ENCODE measurements at regions not wholly inside any gene's neighbourhood (a gene's known extent, or its start where the extent isn't known, plus 50 kb on each side); places are given as distances from the start of the nearest gene placed in this dataset.
"Not testable (repeated sequence)": the region's sequence is repeated elsewhere in the genome, so short reads cannot be mapped to it uniquely, and the experiment has no call there.

GRCh38 chr7:76971201-76971600, 61.0 kb downstream of the SPDYE17 start:
- DNase-seq (ENCODE audit: low read depth), result not testable (repeated sequence)

DNA sequence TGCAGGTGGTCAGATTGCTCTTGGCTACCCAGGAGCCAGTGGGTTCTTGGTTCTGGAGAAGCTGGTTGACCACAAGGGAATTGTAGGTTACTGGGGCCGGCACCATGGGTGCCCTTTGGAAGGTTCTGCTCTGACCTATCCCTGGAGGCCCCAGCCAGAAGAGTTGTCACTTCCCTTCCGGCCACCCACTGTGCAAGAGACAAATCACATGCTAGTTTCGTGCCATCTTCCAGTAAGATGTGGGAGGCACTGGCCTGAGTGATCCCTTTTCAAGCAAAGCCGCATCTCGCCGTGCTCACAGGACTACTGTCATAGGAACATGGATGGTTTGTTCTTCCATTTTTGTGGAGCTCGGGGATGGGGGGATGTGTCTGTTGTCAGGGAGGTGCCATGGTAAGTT, 62.3 kb downstream of the SPDYE17 start:
- not testable (repeated sequence) for DNase-seq (ENCODE audit: low read depth)

DNA sequence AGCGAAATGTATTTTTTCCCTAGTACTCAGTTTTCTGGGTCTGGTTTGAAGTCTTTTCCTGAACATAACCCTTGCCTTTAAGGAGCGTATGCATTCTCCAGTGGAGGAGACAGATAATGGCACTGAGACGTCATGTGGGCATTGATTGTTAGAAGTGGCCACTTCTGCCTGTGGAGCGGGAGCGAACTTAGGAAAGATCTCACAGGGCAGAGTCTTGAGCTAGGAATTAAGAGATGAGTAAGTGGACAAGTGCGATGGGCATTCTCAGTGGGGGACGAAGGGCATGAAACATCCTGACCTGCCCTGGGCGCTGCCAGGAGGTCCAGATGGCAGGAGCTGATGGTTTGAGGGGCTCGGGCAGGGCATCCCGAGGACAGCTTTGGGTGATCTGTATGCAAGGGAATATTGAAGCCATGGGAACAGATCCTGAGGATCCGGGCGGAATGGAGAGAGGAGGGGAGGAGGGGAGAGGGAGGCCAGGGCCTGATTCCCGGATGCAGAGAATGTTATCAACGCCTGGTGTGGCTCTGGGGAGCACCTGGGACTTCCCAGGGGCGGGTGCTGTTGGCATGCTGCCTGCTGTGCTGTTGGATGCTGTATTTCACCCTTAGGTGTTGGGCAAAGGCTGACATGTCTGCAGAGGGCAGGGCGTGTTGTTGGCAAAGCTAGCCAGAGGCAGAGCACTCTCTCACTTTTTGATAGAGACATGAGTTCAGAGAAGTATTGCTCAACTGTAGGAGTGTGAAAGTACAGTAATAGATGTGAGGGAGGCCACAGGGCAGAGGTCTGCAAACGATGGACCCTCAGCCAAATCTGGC, 66.2 kb downstream of the SPDYE17 start:
- DNase-seq (ENCODE audit: low read depth), result not testable (repeated sequence)

DNA sequence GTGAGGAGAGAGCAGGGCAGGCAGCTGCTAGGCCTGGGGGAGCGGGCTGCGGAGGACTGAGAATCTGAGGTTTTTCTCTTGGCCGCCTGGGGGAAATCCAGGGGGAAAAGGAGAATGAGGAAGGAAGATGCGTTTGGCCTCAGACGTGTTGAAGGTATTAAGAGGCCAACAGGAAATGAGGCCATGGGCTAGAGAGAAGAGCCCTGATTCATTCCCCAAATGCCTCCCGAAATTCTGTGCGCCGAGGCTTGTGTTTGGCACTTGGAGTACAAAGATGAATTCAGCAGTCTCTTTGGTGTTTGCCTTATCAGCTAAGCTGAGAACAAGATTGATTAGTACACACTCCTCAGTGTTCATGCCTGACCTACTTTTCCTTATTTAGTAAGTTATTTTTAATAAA, 68.1 kb downstream of the SPDYE17 start:
- not testable (repeated sequence) for DNase-seq (ENCODE audit: low read depth)

DNA sequence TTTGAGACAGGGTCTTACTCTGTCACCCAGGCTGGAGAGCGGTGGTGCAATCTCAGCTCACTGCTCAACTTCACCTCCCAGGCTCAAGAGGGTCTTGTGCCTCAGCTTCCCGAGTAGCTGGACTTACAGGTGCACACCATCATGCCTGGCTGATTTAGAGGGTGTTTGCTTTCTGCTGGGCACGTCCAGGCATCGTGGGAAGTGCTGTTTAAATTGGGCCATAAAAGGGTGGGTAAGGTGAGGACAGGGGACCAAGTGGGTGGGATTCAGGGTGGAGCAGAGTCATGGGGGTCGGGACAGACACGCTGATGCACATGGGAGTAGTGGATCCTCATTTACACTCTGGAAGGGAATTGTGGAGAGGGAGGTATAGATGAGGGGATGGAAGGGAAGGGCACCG, 69.1 kb downstream of the SPDYE17 start:
- DNase-seq (ENCODE audit: low read depth), result not testable (repeated sequence)

DNA sequence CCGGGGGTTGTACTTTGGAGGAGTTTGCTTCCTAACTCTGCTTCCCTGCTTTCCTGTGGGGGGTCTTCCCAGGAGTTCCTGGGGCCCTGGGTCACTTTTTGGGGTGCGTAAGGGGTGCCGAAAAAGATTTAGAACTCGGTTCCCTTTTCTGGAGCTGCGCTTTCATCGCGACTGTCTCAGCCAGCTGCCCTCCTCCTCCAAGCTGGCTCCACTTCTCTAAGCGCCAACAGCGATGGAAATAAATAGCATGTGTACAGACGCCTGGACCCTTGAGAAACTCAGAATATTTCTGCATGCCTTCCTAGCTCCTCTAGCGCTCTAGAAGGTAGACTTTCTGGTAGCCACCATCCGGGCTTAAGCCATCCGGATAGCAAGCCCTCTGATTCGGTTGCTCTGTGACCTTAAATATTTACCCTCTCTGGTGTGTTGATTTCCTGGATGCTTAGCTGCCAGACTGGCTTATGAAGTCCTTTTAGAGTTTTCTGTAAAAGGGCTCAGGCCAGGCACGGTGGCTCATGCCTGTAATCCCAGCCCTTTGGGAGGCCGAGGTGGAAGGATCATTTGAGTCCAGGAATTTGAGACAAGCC, 71.7 kb downstream of the SPDYE17 start:
- DNase-seq (ENCODE audit: low read depth), result not testable (repeated sequence)

GRCh38 chr7:76959573-76960399, 72.4 kb downstream of the SPDYE17 start:
- not testable (repeated sequence) for DNase-seq (ENCODE audit: low read depth)

DNA sequence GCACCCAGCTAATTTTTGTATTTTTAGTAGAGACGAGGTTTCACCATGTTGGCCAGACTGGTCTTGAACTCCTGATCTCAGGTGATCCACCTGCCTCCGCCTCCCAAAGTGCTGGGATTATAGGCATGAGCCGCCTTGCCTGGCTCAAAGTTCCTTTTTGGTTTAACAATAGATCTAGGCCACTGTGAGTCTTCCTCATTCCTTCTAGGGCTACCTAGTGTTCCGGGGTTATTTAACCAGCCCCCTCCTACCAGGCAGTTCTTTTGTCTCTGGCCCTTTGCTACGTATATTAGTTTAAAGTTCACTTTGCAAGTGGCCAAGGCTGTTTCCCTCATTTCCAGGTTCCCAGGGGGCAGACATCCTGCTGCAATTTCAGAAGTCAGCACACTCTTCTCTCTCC, 75.6 kb downstream of the SPDYE17 start:
- DNase-seq (ENCODE audit: low read depth), result not testable (repeated sequence)

GRCh38 chr7:76955124-76955523, 77.0 kb downstream of the SPDYE17 start:
- not testable (repeated sequence) for DNase-seq (ENCODE audit: low read depth)

GRCh38 chr7:76944603-76945002, 87.6 kb downstream of the SPDYE17 start:
- DNase-seq (ENCODE audit: low read depth), result not testable (repeated sequence)

- not testable (repeated sequence) for DNase-seq (ENCODE audit: low read depth)
These were observed 90.1 kb downstream of the SPDYE17 start for GRCh38 chr7:76941809-76942765.

DNA sequence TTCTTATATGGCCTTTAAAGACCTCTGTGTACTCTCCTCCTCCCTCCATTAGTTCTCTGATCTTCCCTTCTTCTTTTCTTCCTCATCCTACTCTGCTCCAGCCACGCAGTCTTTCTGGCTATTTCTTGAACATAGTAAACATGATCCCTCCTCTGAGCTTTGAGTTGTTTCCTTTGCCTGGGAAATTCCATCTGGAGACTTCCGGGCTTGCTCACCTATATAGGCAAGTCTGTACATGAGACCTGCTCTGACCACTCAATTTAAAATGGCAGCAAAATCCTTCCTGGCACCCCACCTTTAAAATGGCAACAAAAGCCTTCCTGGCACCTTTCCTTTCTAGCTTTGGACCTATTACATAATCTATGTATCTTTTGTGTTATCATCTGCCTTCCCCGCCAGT, 94.4 kb downstream of the SPDYE17 start:
- DNase-seq (ENCODE audit: low read depth), result not testable (repeated sequence)

DNA sequence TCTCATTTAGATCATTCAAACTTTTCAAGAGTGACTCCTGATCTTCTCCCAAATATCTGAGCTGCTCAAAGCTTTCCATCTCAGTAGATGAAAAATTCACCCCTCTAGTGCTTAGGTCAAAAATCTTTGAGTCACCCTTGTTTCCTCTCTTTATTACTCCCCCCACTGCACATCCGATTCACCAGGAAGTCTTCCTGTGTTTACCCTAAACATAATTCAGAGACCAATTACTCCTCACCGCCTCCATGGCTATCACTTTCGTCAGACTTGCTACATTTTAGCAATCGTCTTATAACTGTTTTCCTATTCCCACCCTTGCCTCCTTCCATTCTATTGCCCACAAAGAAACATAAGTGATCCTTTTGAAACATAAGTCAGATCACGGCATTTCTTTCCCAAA, 94.8 kb downstream of the SPDYE17 start:
- not testable (repeated sequence) for DNase-seq (ENCODE audit: low read depth)

GRCh38 chr7:76936346-76936745, 95.8 kb downstream of the SPDYE17 start:
- not testable (repeated sequence) for DNase-seq (ENCODE audit: low read depth)

DNA sequence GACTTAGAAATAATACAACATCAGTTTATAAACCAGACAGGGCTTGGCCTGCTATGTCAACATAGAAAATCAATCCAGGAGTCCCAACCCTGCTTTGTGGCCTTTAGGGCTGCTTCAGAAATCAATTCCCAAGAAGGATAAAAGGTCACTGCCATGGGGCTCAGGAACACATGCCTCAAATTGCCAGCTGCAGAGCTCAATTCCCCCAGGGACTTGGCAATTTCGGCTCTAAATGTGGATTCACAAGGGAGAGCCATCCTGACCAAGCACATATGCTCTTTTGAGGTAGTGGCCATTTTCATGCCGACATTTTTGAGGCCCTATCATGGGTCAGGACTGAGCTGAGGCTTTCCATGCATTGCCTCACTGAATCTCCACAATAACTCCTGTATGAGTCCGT, 97.5 kb downstream of the SPDYE17 start:
- DNase-seq (ENCODE audit: low read depth), result not testable (repeated sequence)

DNA sequence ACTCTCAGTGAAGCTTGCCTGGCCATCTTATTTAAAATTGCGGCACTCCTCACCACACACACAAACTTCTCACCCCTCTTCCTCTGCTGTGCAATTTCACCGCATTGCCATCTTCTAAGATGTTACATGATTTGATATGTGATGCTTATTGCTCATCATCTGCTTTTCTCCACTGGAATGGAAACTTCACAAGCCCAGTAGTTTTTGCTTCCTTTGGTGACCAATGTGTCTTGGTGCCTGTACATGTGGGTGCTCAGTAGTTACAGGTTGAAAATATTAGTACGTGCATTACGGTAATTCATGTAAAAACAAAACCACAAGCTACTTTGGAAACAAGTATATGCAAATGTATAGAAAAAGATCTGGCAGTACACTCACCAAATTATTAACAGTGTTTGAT, 99.2 kb downstream of the SPDYE17 start:
- not testable (repeated sequence) for DNase-seq (ENCODE audit: low read depth)

DNA sequence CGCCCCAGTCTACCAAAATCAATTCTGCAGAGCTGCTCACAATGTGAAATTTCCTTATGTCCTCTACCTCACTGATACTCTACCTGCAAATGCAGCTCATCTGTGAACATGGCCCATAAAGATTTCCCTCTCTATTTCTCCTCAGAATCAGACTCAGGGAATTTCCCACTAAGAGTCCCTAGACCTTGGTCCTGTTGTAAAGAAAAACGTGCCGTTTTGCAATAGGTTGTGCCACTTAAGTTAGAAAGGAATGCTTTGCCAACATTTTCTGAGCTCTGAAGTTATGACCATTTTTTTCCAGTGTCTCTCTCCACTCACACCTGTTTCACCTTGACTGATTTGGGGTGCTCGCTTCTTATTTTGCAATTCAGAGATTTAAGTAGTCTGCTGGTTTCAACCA, 100.7 kb downstream of the SPDYE17 start:
- DNase-seq (ENCODE audit: low read depth), result not testable (repeated sequence)

DNA sequence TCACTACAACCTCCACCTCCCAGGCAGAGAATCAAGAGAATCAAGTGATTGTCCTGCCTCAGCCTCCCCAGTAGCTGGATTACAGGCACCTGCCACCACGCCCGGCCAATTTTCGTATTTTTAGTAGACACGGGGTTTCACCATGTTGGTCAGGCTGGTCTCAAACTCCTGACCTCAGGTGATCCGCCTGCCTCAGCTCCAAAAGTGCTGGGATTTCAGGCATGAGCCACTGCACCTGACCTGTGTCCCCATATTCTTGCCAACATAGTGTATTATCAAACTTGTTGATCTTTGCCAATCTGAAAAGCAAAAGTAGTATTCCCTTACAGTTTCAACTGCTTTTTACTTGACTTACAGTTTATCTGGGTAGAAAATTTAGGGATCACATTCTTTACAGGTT, 101.7 kb downstream of the SPDYE17 start:
- not testable (repeated sequence) for DNase-seq (ENCODE audit: low read depth)

DNA sequence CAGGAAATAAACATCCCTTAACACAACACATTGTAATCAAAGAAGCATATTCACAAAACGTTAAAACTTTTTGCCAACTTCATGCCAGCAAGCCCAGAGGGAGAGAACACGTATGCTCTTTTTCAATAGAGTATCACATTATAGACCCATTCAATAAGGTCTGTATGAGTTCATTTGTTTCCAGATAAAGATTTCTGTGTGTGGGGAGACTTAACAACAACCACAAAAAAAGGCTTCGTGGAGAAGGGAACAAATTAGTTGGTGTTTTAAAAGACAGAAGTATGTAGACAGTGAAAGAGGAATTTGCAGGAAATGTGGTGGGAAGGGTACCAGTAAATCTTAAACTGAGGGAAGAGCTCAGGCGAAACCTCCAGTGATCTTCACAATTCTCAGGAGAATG, 103.4 kb downstream of the SPDYE17 start:
- not testable (repeated sequence) for DNase-seq (ENCODE audit: low read depth)

- DNase-seq (ENCODE audit: low read depth), result not testable (repeated sequence)
These were observed 104.3 kb downstream of the SPDYE17 start for GRCh38 chr7:76927741-76928393.

DNA sequence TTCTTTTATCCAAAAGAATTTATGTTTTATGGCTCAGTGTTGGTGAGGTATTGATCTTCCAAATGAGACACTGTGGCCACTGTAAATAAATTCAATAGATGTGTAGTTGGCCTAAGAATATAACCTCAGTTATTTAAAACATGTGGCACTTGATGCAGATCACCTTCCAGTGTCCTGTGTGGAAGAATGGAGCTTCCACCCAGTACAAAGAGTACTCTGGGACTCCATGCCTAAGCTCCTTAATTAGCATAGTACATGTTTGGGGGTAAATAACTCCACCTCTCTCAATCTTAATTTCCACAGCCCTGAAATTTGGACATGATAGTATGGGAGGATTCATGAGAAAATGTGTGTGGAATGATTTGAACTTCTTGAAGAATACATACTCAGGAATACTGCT, 105.7 kb downstream of the SPDYE17 start:
- not testable (repeated sequence) for DNase-seq (ENCODE audit: low read depth)

All from fibroblast of gingiva (primary cell).